Fibroblast of lung (primary cell): ENCODE measurements at regions not wholly inside any gene's neighbourhood (a gene's known extent, or its start where the extent isn't known, plus 50 kb on each side); places are given as distances from the start of the nearest gene placed in this dataset.

Experiments
- DNase-seq, 2 donors: peaks; one replicate each; pipeline versions ENCODE4 v3.0.0 to v3.0.0-alpha.2; 2010; ENCODE audit warnings: low read depth in 2 of 2
- H2AFZ ChIP-seq: 2 replicates; pipeline ENCODE4 v1.5.1; 2012; ENCODE audit warnings: low read length, control low read depth, inconsistent platforms
- H3K27ac ChIP-seq: 2 replicates; pipeline ENCODE4 v1.5.1; 2011; ENCODE audit warnings: low read length, control low read depth; ENCODE audit not compliant: insufficient read depth
- H3K27me3 ChIP-seq: 2 replicates; pipeline ENCODE4 v1.5.1; 2011; ENCODE audit warnings: mild to moderate bottlenecking, low read length; ENCODE audit not compliant: control insufficient read depth, insufficient read depth
- H3K36me3 ChIP-seq: 2 replicates; pipeline ENCODE4 v1.5.1; 2011; ENCODE audit warnings: low read length; ENCODE audit not compliant: control insufficient read depth, insufficient read depth
- H3K4me1 ChIP-seq: 2 replicates; pipeline ENCODE4 v1.5.1; 2011; ENCODE audit warnings: low read length; ENCODE audit not compliant: control insufficient read depth, insufficient read depth; ENCODE audit errors: extremely low read depth
- H3K4me2 ChIP-seq: 2 replicates; pipeline ENCODE4 v1.5.1; 2011; ENCODE audit warnings: low read length, control low read depth; ENCODE audit not compliant: insufficient read depth; ENCODE audit errors: extremely low read depth
- H3K4me3 ChIP-seq, 4 experiments: fragments of 200-600 bp in 1 of 4; sonication (generic) in 1 of 4; replicated peaks in 1 of 4; 2 replicates each; pipeline ENCODE4 v1.5.1; 2011 to 2016; ENCODE audit warnings: low read length in 4 of 4, low read depth in 3 of 4, mild to moderate bottlenecking in 3 of 4, control low read depth in 2 of 4, inconsistent platforms in 1 of 4, mixed read lengths in 1 of 4; ENCODE audit not compliant: insufficient read depth in 1 of 4; ENCODE audit errors: control extremely low read depth in 1 of 4
- H3K79me2 ChIP-seq: 2 replicates; pipeline ENCODE4 v1.5.1; 2012; ENCODE audit warnings: mild to moderate bottlenecking, low read length, inconsistent platforms; ENCODE audit not compliant: control insufficient read depth, insufficient read depth
- H3K9ac ChIP-seq: 2 replicates; pipeline ENCODE4 v1.5.1; 2011; ENCODE audit warnings: mild to moderate bottlenecking, low read length, control low read depth; ENCODE audit not compliant: insufficient read depth
- H3K9me3 ChIP-seq: 2 replicates; pipeline ENCODE4 v1.5.1; 2012; ENCODE audit warnings: low read depth, low read length; ENCODE audit not compliant: control insufficient read depth, insufficient read depth
- H4K20me1 ChIP-seq: 2 replicates; pipeline ENCODE4 v1.5.1; 2011; ENCODE audit warnings: low read length; ENCODE audit not compliant: control insufficient read depth, insufficient read depth; ENCODE audit errors: extremely low read depth
- EZH2 ChIP-seq: IDR thresholded peaks from 2 replicates; pipeline ENCODE4 v1.5.1; 2012; ENCODE audit warnings: low read length, control low read depth, mild to moderate bottlenecking; ENCODE audit errors: missing control alignments
- TF ChIP-seq, protein P1 (sequence below), 2 donors: IDR thresholded peaks in 1 of 2; conservative IDR thresholded peaks in 1 of 2; 1 replicate in 1 of 2; 2 replicates in 1 of 2; pipeline ENCODE4 v1.5.1; 2011 to 2012; ENCODE audit warnings: low read length in 2 of 2, control low read depth in 1 of 2, inconsistent platforms in 1 of 2, low read depth in 1 of 2, mild to moderate bottlenecking in 1 of 2

DNA sequence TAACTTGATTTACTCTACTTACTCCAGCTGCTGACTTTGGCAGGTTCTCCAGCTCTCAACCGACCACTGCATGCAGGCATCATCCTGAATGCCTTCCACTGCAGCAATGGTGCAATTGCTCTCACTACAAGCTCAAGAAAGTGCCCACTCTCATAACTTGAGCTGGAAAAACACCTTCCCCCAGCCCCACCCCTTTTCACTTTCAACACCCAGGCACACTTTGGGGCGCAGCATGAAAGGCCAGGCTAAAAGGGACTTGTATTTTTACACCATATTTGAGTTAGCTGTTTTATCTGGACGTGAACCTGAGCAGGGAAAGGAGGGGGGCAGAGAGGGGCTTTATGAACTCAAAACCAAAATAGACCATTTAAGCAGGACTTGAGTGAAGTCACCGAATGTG is 274.5 kb downstream of the RAB28 start:
- Histone ChIP-seq H3K4me1 (no peaks in the 10 kb centered on the region), H3K27ac (no peak overlapping the region), H3K9ac (no peak overlapping the region), H3K4me2 (no peak overlapping the region), H2AFZ (no peak overlapping the region), H3K4me3 (no peak overlapping the region), H3K79me2 (no peaks in the 10 kb centered on the region), H3K36me3 (no peaks in the 10 kb centered on the region), H3K9me3 (no peaks in the 10 kb centered on the region), H3K27me3 (no peaks in the 10 kb centered on the region), H4K20me1 (no peaks in the 10 kb centered on the region)
- TF ChIP-seq EZH2, result no peak
- TF ChIP-seq, protein P1, sequence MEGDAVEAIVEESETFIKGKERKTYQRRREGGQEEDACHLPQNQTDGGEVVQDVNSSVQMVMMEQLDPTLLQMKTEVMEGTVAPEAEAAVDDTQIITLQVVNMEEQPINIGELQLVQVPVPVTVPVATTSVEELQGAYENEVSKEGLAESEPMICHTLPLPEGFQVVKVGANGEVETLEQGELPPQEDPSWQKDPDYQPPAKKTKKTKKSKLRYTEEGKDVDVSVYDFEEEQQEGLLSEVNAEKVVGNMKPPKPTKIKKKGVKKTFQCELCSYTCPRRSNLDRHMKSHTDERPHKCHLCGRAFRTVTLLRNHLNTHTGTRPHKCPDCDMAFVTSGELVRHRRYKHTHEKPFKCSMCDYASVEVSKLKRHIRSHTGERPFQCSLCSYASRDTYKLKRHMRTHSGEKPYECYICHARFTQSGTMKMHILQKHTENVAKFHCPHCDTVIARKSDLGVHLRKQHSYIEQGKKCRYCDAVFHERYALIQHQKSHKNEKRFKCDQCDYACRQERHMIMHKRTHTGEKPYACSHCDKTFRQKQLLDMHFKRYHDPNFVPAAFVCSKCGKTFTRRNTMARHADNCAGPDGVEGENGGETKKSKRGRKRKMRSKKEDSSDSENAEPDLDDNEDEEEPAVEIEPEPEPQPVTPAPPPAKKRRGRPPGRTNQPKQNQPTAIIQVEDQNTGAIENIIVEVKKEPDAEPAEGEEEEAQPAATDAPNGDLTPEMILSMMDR (conservative IDR thresholded peaks at IDR 0.05 in 1 of 2, IDR thresholded peaks at IDR 0.05 in 1 of 2; ENCODE audit: low read depth in 1 of 2, low read length in 2 of 2), result no peak
- no peak for DNase-seq

DNA sequence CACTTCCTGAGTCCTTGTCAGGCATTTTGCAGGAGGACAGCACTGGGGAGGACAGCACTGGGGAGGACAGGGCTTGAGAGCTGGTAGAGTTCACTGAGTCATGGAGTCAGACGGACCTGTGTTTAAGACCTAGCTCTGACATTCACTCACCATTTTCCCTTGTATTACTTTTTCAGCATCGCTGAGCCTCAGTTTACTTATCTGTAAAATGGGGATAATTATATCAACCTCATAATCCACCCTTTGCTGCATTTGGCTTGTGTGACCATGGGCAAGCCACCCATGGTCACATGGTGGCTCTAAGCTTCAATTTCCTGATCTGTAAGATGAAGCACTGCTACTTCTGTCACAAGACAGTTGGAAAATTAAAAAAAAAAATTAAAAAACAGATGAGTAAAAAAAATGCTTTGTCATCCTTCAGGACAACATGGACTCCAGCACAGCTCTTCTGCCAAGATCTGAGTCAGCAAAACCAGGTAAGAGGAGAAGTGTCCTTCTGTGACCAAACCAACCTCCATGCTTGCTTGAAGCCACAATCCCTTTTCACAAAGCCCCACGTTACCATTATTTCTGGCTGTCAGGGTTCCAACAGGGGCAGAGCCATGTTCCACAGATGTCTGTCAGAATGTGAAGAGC is 275.5 kb downstream of the RAB28 start:
- Histone ChIP-seq H2AFZ (no peak overlapping the region), H4K20me1 (no peaks in the 10 kb centered on the region), H3K27me3 (no peaks in the 10 kb centered on the region), H3K27ac (no peak overlapping the region), H3K4me3 (no peak overlapping the region), H3K36me3 (no peaks in the 10 kb centered on the region), H3K9me3 (no peaks in the 10 kb centered on the region), H3K79me2 (no peaks in the 10 kb centered on the region), H3K9ac (no peak overlapping the region), H3K4me1 (no peaks in the 10 kb centered on the region), H3K4me2 (no peak overlapping the region)
- TF ChIP-seq EZH2, result no peak
- TF ChIP-seq, protein P1 (conservative IDR thresholded peaks at IDR 0.05 in 1 of 2, IDR thresholded peaks at IDR 0.05 in 1 of 2; ENCODE audit: low read depth in 1 of 2, low read length in 2 of 2), result no peak
- no peak for DNase-seq

DNA sequence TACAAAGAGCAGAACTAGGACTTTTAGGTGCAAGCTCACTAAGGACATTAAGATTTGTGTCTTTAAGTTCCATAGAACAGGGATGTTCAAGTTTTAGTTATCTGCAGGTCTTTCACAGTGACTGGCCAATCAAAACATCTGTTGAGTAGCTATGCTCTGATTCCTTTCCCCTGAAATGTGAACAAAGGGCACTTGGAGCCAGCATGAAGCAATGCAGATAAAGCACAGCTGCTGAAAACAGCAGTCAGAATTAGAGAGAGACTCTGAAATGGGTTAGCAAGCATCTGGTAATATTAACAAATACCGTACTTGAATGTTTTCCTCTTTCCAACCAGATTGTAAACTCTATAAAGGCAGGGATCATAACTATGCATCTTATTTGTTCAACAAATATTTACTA is 276.9 kb downstream of the RAB28 start:
- Histone ChIP-seq H3K27me3 (no peaks in the 10 kb centered on the region), H3K9ac (no peak overlapping the region), H3K4me3 (no peak overlapping the region), H4K20me1 (no peaks in the 10 kb centered on the region), H2AFZ (no peak overlapping the region), H3K27ac (no peak overlapping the region), H3K4me1 (no peaks in the 10 kb centered on the region), H3K9me3 (no peaks in the 10 kb centered on the region), H3K79me2 (no peaks in the 10 kb centered on the region), H3K36me3 (no peaks in the 10 kb centered on the region), H3K4me2 (no peak overlapping the region)
- DNase-seq, result peak in 1 of 2 donors; percentile 4
- TF ChIP-seq, protein P1 (conservative IDR thresholded peaks at IDR 0.05 in 1 of 2, IDR thresholded peaks at IDR 0.05 in 1 of 2; ENCODE audit: low read depth in 1 of 2, low read length in 2 of 2), result no peak
- no peak for TF ChIP-seq EZH2
